ENCODE measurements at regions not wholly inside any gene's neighbourhood (a gene's known extent, or its start where the extent isn't known, plus 50 kb on each side); places are given as distances from the start of the nearest gene placed in this dataset.

- TF ChIP-seq, protein P1, sequence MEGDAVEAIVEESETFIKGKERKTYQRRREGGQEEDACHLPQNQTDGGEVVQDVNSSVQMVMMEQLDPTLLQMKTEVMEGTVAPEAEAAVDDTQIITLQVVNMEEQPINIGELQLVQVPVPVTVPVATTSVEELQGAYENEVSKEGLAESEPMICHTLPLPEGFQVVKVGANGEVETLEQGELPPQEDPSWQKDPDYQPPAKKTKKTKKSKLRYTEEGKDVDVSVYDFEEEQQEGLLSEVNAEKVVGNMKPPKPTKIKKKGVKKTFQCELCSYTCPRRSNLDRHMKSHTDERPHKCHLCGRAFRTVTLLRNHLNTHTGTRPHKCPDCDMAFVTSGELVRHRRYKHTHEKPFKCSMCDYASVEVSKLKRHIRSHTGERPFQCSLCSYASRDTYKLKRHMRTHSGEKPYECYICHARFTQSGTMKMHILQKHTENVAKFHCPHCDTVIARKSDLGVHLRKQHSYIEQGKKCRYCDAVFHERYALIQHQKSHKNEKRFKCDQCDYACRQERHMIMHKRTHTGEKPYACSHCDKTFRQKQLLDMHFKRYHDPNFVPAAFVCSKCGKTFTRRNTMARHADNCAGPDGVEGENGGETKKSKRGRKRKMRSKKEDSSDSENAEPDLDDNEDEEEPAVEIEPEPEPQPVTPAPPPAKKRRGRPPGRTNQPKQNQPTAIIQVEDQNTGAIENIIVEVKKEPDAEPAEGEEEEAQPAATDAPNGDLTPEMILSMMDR (IDR thresholded peaks at IDR 0.05; ENCODE audit: insufficient read depth, low read length), result no peak
- no peak for TF ChIP-seq POLR2AphosphoS5 (IDR thresholded peaks at IDR 0.05; ENCODE audit: low read depth)
- no peak for TF ChIP-seq REST (IDR thresholded peaks at IDR 0.05; ENCODE audit: insufficient replicate concordance, low read depth)
Measured at GRCh38 chr9:99606957-99607356, 214.7 kb upstream of the NR4A3 start.

Measured in HL-60 (cell line).